ENCODE measurements at regions not wholly inside any gene's neighbourhood (a gene's known extent, or its start where the extent isn't known, plus 50 kb on each side); places are given as distances from the start of the nearest gene placed in this dataset.
"Not testable (repeated sequence)": the region's sequence is repeated elsewhere in the genome, so short reads cannot be mapped to it uniquely, and the experiment has no call there.

GRCh38 chr7:79619216-79619615, 165.7 kb upstream of the MAGI2 start:
- no peak for DNase-seq

- DNase-seq: no peak
Measured at GRCh38 chr7:79615871-79616640, 162.6 kb upstream of the MAGI2 start.

- no peak for DNase-seq
Measured at GRCh38 chr7:79615466-79615865, 162.0 kb upstream of the MAGI2 start.

GRCh38 chr7:79612903-79613302, 159.4 kb upstream of the MAGI2 start:
- DNase-seq: no peak

- no peak for DNase-seq
Measured at GRCh38 chr7:79612022-79612421, 158.6 kb upstream of the MAGI2 start.

GRCh38 chr7:79610748-79611304, 157.4 kb upstream of the MAGI2 start:
- no peak for DNase-seq

GRCh38 chr7:79610313-79610712, 156.8 kb upstream of the MAGI2 start:
- no peak for DNase-seq

- DNase-seq: no peak
Measured at GRCh38 chr7:79608005-79608404, 154.5 kb upstream of the MAGI2 start.

- DNase-seq: no peak
Measured at GRCh38 chr7:79604841-79605240, 151.4 kb upstream of the MAGI2 start.

GRCh38 chr7:79598351-79598750, 144.9 kb upstream of the MAGI2 start:
- DNase-seq: peak; percentile 95

- not testable (repeated sequence) for DNase-seq
Measured at GRCh38 chr7:79594671-79595070, 141.2 kb upstream of the MAGI2 start.

GRCh38 chr7:79593866-79594301, 140.4 kb upstream of the MAGI2 start:
- no peak for DNase-seq

- DNase-seq: no peak
Measured at GRCh38 chr7:79590916-79591623, 137.6 kb upstream of the MAGI2 start.

- DNase-seq: peak; percentile 75
Measured at GRCh38 chr7:79590391-79590790, 136.9 kb upstream of the MAGI2 start.

GRCh38 chr7:79570903-79571302, 117.4 kb upstream of the MAGI2 start:
- peak; percentile 10 for DNase-seq

GRCh38 chr7:79563821-79564522, 110.5 kb upstream of the MAGI2 start:
- no peak for DNase-seq

GRCh38 chr7:79555571-79555970, 102.1 kb upstream of the MAGI2 start:
- no peak for DNase-seq

- no peak for DNase-seq
Measured at GRCh38 chr7:79553811-79554555, 100.5 kb upstream of the MAGI2 start.

- no peak for DNase-seq
Measured at GRCh38 chr7:79552463-79552862, 99.0 kb upstream of the MAGI2 start.

- DNase-seq: no peak
Measured at GRCh38 chr7:79548727-79549126, 95.3 kb upstream of the MAGI2 start.

- DNase-seq: no peak
Measured at GRCh38 chr7:79547132-79547531, 93.7 kb upstream of the MAGI2 start.

- DNase-seq: no peak
Measured at GRCh38 chr7:79540592-79540991, 87.1 kb upstream of the MAGI2 start.

- no peak for DNase-seq
Measured at GRCh38 chr7:79534128-79534527, 80.7 kb upstream of the MAGI2 start.

Measured in DMS79 treated with DMSO at 0.1 percent for 48 hours (cell line).